Astrocyte of the cerebellum (primary cell): ENCODE measurements at regions not wholly inside any gene's neighbourhood (a gene's known extent, or its start where the extent isn't known, plus 50 kb on each side); places are given as distances from the start of the nearest gene placed in this dataset.

Experiments used
- DNase-seq: peaks from one replicate; pipeline ENCODE4 v3.0.0-alpha.2; 2011; ENCODE audit warnings: low read depth
- H3K4me3 ChIP-seq: 2 replicates; pipeline ENCODE4 v1.5.1; 2011; ENCODE audit warnings: mild to moderate bottlenecking, low read depth, low read length, moderate library complexity
- CTCF ChIP-seq: IDR thresholded peaks from 2 replicates; pipeline ENCODE4 v1.5.1; 2012; ENCODE audit warnings: low read length, low read depth, moderate library complexity, mild to moderate bottlenecking; ENCODE audit errors: missing control alignments
- in situ Hi-C: cut with HindIII; loops from 2 replicates; pipeline ENCODE4 v1.10.0; 2017; ENCODE audit warnings: low sequenced_read_pairs

GRCh38 chr10:29184205-29185000 lies 104.5 kb upstream of the LYZL1 start:
- in situ Hi-C loops: no loop called here
- no peak overlapping the region for H3K4me3 ChIP-seq
- no peak for DNase-seq
- no peak for TF ChIP-seq CTCF

- H3K4me3 ChIP-seq: no peak overlapping the region
- TF ChIP-seq CTCF: no peak
- no peak for DNase-seq
- in situ Hi-C loops: no loop called here
Measured at GRCh38 chr10:29185050-29185449, 103.8 kb upstream of the LYZL1 start.

- TF ChIP-seq CTCF: no peak
- H3K4me3 ChIP-seq: no peak overlapping the region
- in situ Hi-C loops: no loop called here
- no peak for DNase-seq
Measured at GRCh38 chr10:29186221-29186620, 102.6 kb upstream of the LYZL1 start.

GRCh38 chr10:29189256-29189655 lies 99.6 kb upstream of the LYZL1 start:
- peak; percentile 72 for DNase-seq
- in situ Hi-C loops: no loop called here
- no peak for TF ChIP-seq CTCF
- no peak overlapping the region for H3K4me3 ChIP-seq

GRCh38 chr10:29191674-29192073 lies 97.2 kb upstream of the LYZL1 start:
- DNase-seq: no peak
- H3K4me3 ChIP-seq: no peak overlapping the region
- no peak for TF ChIP-seq CTCF
- in situ Hi-C loops: no loop called here

GRCh38 chr10:29199339-29199738 lies 89.5 kb upstream of the LYZL1 start:
- no peak overlapping the region for H3K4me3 ChIP-seq
- no peak for TF ChIP-seq CTCF
- in situ Hi-C loops: no loop called here
- no peak for DNase-seq
